Astrocyte (in vitro differentiated cells and primary cell): ENCODE measurements at regions not wholly inside any gene's neighbourhood (a gene's known extent, or its start where the extent isn't known, plus 50 kb on each side); places are given as distances from the start of the nearest gene placed in this dataset.
"Not testable (repeated sequence)": the region's sequence is repeated elsewhere in the genome, so short reads cannot be mapped to it uniquely, and the experiment has no call there.

Experiments
- DNase-seq: peaks from one replicate; pipeline ENCODE4 v3.0.0-alpha.2; 2010; ENCODE audit warnings: low read depth
- FAIRE-seq: peaks from 2 replicates; lab custom pipeline; 2011; peaks lifted over from hg19 to GRCh38; lab: Jason Lieb, UNC
- H2AFZ ChIP-seq: 2 replicates; pipeline ENCODE4 v1.6.0; 2012; ENCODE audit warnings: low read depth, low read length, inconsistent platforms
- H3K27ac ChIP-seq: 2 replicates; pipeline ENCODE4 v1.5.1; 2011; ENCODE audit warnings: low read depth, low read length, inconsistent platforms
- H3K27me3 ChIP-seq: 2 replicates; pipeline ENCODE4 v1.6.0; 2011; ENCODE audit warnings: low read length, inconsistent platforms; ENCODE audit not compliant: insufficient read depth
- H3K36me3 ChIP-seq: 2 replicates; pipeline ENCODE4 v1.5.1; 2011; ENCODE audit warnings: low read length, inconsistent platforms; ENCODE audit not compliant: insufficient read depth
- H3K4me1 ChIP-seq: 2 replicates; pipeline ENCODE4 v1.5.1; 2011; ENCODE audit warnings: low read length, inconsistent platforms; ENCODE audit not compliant: insufficient read depth
- H3K4me2 ChIP-seq: 2 replicates; pipeline ENCODE4 v1.6.0; 2012; ENCODE audit warnings: low read length, inconsistent platforms
- H3K4me3 ChIP-seq: 2 replicates; pipeline ENCODE4 v1.5.1; 2011; ENCODE audit warnings: low read depth, mild to moderate bottlenecking, low read length, inconsistent platforms; ENCODE audit not compliant: insufficient read depth
- H3K79me2 ChIP-seq: 2 replicates; pipeline ENCODE4 v1.6.0; 2012; ENCODE audit warnings: mild to moderate bottlenecking, low read length, inconsistent platforms; ENCODE audit not compliant: insufficient read depth
- H3K9ac ChIP-seq: 2 replicates; pipeline ENCODE4 v1.6.0; 2012; ENCODE audit warnings: mild to moderate bottlenecking, low read length, inconsistent platforms
- H3K9me3 ChIP-seq: 2 replicates; pipeline ENCODE4 v1.5.1; 2012; ENCODE audit warnings: low read depth, mild to moderate bottlenecking, low read length, inconsistent platforms; ENCODE audit not compliant: insufficient read depth
- H4K20me1 ChIP-seq: 2 replicates; pipeline ENCODE4 v1.6.0; 2012; ENCODE audit warnings: low read length, inconsistent platforms; ENCODE audit not compliant: insufficient read depth
- H3K27ac Mint-ChIP-seq: one replicate; pipeline ENCODE4 v1.8.0; 2021; ENCODE audit warnings: mild to moderate bottlenecking, mixed read lengths; ENCODE audit not compliant: unreplicated experiment
- H3K27me3 Mint-ChIP-seq: one replicate; pipeline ENCODE4 v1.8.0; 2021; ENCODE audit warnings: low read depth, mixed read lengths; ENCODE audit not compliant: unreplicated experiment
- H3K36me3 Mint-ChIP-seq: one replicate; pipeline ENCODE4 v1.8.0; 2021; ENCODE audit warnings: low read depth, mixed read lengths; ENCODE audit not compliant: unreplicated experiment
- H3K4me1 Mint-ChIP-seq: one replicate; pipeline ENCODE4 v1.8.0; 2021; ENCODE audit warnings: low read depth, mixed read lengths; ENCODE audit not compliant: unreplicated experiment
- H3K4me3 Mint-ChIP-seq: one replicate; pipeline ENCODE4 v1.8.0; 2021; ENCODE audit warnings: mild to moderate bottlenecking, moderate library complexity, mixed read lengths; ENCODE audit not compliant: unreplicated experiment
- H3K9me3 Mint-ChIP-seq: one replicate; pipeline ENCODE4 v1.8.0; 2021; ENCODE audit warnings: mild to moderate bottlenecking, mixed read lengths; ENCODE audit not compliant: unreplicated experiment
- CTCF ChIP-seq: IDR thresholded peaks from 2 replicates; pipeline ENCODE4 v1.5.1; 2011; ENCODE audit warnings: low read depth, mild to moderate bottlenecking, inconsistent platforms, low read length, moderate library complexity; ENCODE audit not compliant: insufficient read depth
- EZH2 ChIP-seq: IDR thresholded peaks from 2 replicates; pipeline ENCODE4 v1.6.1; 2012; ENCODE audit warnings: mild to moderate bottlenecking, low read length, inconsistent platforms; ENCODE audit not compliant: insufficient read depth

GRCh38 chr2:7633566-7634153 is 716.4 kb downstream of the RNF144A start:
- H3K36me3 Mint-ChIP-seq = no peaks in the 10 kb centered on the region
- no peak for DNase-seq
- no peak for FAIRE-seq
- no peak overlapping the region for H3K9ac ChIP-seq
- H3K27me3 ChIP-seq = no peaks in the 10 kb centered on the region
- H3K4me3 ChIP-seq = no peak overlapping the region
- H3K4me3 Mint-ChIP-seq = no peak overlapping the region
- no peaks in the 10 kb centered on the region for H3K79me2 ChIP-seq
- H4K20me1 ChIP-seq = no peaks in the 10 kb centered on the region
- no peak for TF ChIP-seq CTCF
- no peak for TF ChIP-seq EZH2
- H3K9me3 Mint-ChIP-seq = peaks cover 5% of the 10 kb centered on the region
- no peaks in the 10 kb centered on the region for H3K27me3 Mint-ChIP-seq
- H3K4me1 ChIP-seq = no peaks in the 10 kb centered on the region
- H3K4me2 ChIP-seq = no peak overlapping the region
- no peaks in the 10 kb centered on the region for H3K4me1 Mint-ChIP-seq
- H3K27ac ChIP-seq = no peak overlapping the region
- no peak overlapping the region for H2AFZ ChIP-seq
- no peaks in the 10 kb centered on the region for H3K36me3 ChIP-seq
- H3K9me3 ChIP-seq = no peaks in the 10 kb centered on the region
- no peak overlapping the region for H3K27ac Mint-ChIP-seq

GRCh38 chr2:7634409-7634808 is 717.2 kb downstream of the RNF144A start:
- no peak overlapping the region for H3K9ac ChIP-seq
- Mint-ChIP-seq H3K36me3 (no peaks in the 10 kb centered on the region), H3K9me3 (peaks cover 5% of the 10 kb centered on the region), H3K27me3 (no peaks in the 10 kb centered on the region), H3K27ac (no peak overlapping the region), H3K4me1 (no peaks in the 10 kb centered on the region), H3K4me3 (no peak overlapping the region)
- no peak overlapping the region for H3K27ac ChIP-seq
- no peak overlapping the region for H3K4me3 ChIP-seq
- DNase-seq = no peak
- no peaks in the 10 kb centered on the region for H3K4me1 ChIP-seq
- FAIRE-seq = no peak
- H4K20me1 ChIP-seq = no peaks in the 10 kb centered on the region
- no peak overlapping the region for H2AFZ ChIP-seq
- TF ChIP-seq CTCF (no peak), EZH2 (no peak)
- no peaks in the 10 kb centered on the region for H3K27me3 ChIP-seq
- H3K4me2 ChIP-seq = no peak overlapping the region
- H3K36me3 ChIP-seq = no peaks in the 10 kb centered on the region
- no peaks in the 10 kb centered on the region for H3K79me2 ChIP-seq
- H3K9me3 ChIP-seq = no peaks in the 10 kb centered on the region

- FAIRE-seq = no peak
- Mint-ChIP-seq H3K4me3 (no peak overlapping the region), H3K36me3 (peaks cover 3% of the 10 kb centered on the region), H3K27me3 (no peaks in the 10 kb centered on the region), H3K4me1 (no peaks in the 10 kb centered on the region), H3K9me3 (peaks cover 11% of the 10 kb centered on the region), H3K27ac (no peak overlapping the region)
- H3K4me3 ChIP-seq = no peak overlapping the region
- no peaks in the 10 kb centered on the region for H3K36me3 ChIP-seq
- no peaks in the 10 kb centered on the region for H3K9me3 ChIP-seq
- TF ChIP-seq EZH2 = no peak
- TF ChIP-seq CTCF = no peak
- DNase-seq = no peak
- H3K9ac ChIP-seq = no peak overlapping the region
- H4K20me1 ChIP-seq = no peaks in the 10 kb centered on the region
- no peaks in the 10 kb centered on the region for H3K79me2 ChIP-seq
- H3K4me2 ChIP-seq = no peak overlapping the region
- H3K27me3 ChIP-seq = no peaks in the 10 kb centered on the region
- no peak overlapping the region for H3K27ac ChIP-seq
- H2AFZ ChIP-seq = no peak overlapping the region
- no peaks in the 10 kb centered on the region for H3K4me1 ChIP-seq
Measured at GRCh38 chr2:7639476-7639875, 722.3 kb downstream of the RNF144A start.

GRCh38 chr2:7641272-7641671 is 724.1 kb downstream of the RNF144A start:
- not testable (repeated sequence) for H3K4me1 ChIP-seq, H3K36me3 Mint-ChIP-seq, FAIRE-seq, H3K9me3 ChIP-seq, H3K9ac ChIP-seq, H3K4me3 ChIP-seq, H3K27ac Mint-ChIP-seq, H3K27ac ChIP-seq, H3K79me2 ChIP-seq, H3K27me3 Mint-ChIP-seq, DNase-seq, H3K4me3 Mint-ChIP-seq, H3K27me3 ChIP-seq, H3K36me3 ChIP-seq, H3K4me2 ChIP-seq, H3K4me1 Mint-ChIP-seq, H2AFZ ChIP-seq, H4K20me1 ChIP-seq
- peaks cover 11% of the 10 kb centered on the region for H3K9me3 Mint-ChIP-seq
